ENCODE measurements at regions not wholly inside any gene's neighbourhood (a gene's known extent, or its start where the extent isn't known, plus 50 kb on each side); places are given as distances from the start of the nearest gene placed in this dataset.
"Not testable (repeated sequence)": the region's sequence is repeated elsewhere in the genome, so short reads cannot be mapped to it uniquely, and the experiment has no call there.

DNA sequence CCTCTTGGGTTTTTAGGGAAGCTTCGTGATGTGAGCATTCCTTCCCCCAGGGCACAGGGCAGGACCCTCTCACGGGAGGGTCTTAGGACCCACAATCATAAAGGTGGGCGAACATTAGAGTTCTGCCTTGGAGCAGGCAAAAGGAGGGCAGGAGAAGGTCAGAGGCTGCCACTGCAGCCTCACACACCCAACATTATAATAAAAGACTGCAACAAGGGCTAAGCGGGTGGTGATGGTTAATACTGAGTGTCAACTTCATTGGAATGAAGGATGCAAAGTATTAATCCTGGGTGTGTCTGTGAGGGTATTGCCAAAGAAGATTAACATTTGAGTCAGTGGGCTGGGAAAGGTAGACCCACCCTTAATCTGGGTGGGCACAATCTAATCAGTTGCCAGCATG, 206.6 kb upstream of the C2CD4B start:
- TF ChIP-seq, protein P1, sequence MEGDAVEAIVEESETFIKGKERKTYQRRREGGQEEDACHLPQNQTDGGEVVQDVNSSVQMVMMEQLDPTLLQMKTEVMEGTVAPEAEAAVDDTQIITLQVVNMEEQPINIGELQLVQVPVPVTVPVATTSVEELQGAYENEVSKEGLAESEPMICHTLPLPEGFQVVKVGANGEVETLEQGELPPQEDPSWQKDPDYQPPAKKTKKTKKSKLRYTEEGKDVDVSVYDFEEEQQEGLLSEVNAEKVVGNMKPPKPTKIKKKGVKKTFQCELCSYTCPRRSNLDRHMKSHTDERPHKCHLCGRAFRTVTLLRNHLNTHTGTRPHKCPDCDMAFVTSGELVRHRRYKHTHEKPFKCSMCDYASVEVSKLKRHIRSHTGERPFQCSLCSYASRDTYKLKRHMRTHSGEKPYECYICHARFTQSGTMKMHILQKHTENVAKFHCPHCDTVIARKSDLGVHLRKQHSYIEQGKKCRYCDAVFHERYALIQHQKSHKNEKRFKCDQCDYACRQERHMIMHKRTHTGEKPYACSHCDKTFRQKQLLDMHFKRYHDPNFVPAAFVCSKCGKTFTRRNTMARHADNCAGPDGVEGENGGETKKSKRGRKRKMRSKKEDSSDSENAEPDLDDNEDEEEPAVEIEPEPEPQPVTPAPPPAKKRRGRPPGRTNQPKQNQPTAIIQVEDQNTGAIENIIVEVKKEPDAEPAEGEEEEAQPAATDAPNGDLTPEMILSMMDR (IDR thresholded peaks at IDR 0.05; ENCODE audit: low read length), result not testable (repeated sequence)
- TF ChIP-seq EZH2 (optimal IDR thresholded peaks at IDR 0.05; ENCODE audit: low read depth, low read length); EZH2phosphoT487 (IDR thresholded peaks at IDR 0.05; ENCODE audit: low read length): not testable (repeated sequence)

All from MM.1S (cell line).